Neural cell (in vitro differentiated cells): ENCODE measurements at regions not wholly inside any gene's neighbourhood (a gene's known extent, or its start where the extent isn't known, plus 50 kb on each side); places are given as distances from the start of the nearest gene placed in this dataset.

Experiments used
- H2AFZ ChIP-seq: fragments of 200-600, 300-800 bp; sonication (generic), shearing (Covaris generic); 2 replicates; pipeline ENCODE4 v1.6.0; 2014; ENCODE audit warnings: low read depth, mild to moderate bottlenecking, antibody characterized with exemption, low read length, moderate library complexity
- H3F3A ChIP-seq: fragments of 200-600 bp; shearing (Covaris generic); 2 replicates; pipeline ENCODE4 v1.6.1; 2016; ENCODE audit warnings: mild to moderate bottlenecking, moderate library complexity, mixed read lengths, antibody characterized with exemption, low read length; ENCODE audit not compliant: insufficient read depth, poor library complexity, severe bottlenecking
- H3K27ac ChIP-seq: fragments of 200-600, 300-800 bp; sonication (generic), shearing (Covaris generic); 2 replicates; pipeline ENCODE4 v1.5.1; 2014; ENCODE audit warnings: mild to moderate bottlenecking, low read length, moderate library complexity
- H3K27me3 ChIP-seq: fragments of 300-800, 200-600 bp; sonication (generic), shearing (Covaris generic); 2 replicates; pipeline ENCODE4 v1.6.0; 2014; ENCODE audit warnings: mild to moderate bottlenecking, low read depth, low read length, moderate library complexity; ENCODE audit not compliant: insufficient read depth
- H3K36me3 ChIP-seq: fragments of 300-800, 200-600 bp; sonication (generic), shearing (Covaris generic); 2 replicates; pipeline ENCODE4 v1.5.1; 2014; ENCODE audit warnings: mild to moderate bottlenecking, antibody characterized with exemption, low read length, moderate library complexity; ENCODE audit not compliant: insufficient read depth
- H3K4me2 ChIP-seq: fragments of 300-800, 200-600 bp; sonication (generic), shearing (Covaris generic); 2 replicates; pipeline ENCODE4 v1.6.0; 2014; ENCODE audit warnings: mild to moderate bottlenecking, low read length
- H3K4me3 ChIP-seq: fragments of 300-800, 200-600 bp; sonication (generic), shearing (Covaris generic); 2 replicates; pipeline ENCODE4 v1.5.1; 2014; ENCODE audit warnings: mild to moderate bottlenecking, low read length, moderate library complexity
- H3K79me2 ChIP-seq: fragments of 200-600 bp; shearing (Covaris generic); replicated peaks from 2 replicates; pipeline ENCODE4 v1.6.0; 2014; ENCODE audit warnings: mild to moderate bottlenecking, low read length, moderate library complexity; ENCODE audit not compliant: insufficient read depth
- H3K9ac ChIP-seq: fragments of 300-800, 200-600 bp; sonication (generic), shearing (Covaris generic); 2 replicates; pipeline ENCODE4 v1.6.1; 2016; ENCODE audit warnings: mild to moderate bottlenecking, low read length, mixed read lengths
- H3K9me2 ChIP-seq: fragments of 200-600 bp; shearing (Covaris generic); 2 replicates; pipeline ENCODE4 v1.6.1; 2016; ENCODE audit warnings: mild to moderate bottlenecking, low read length, mixed read lengths; ENCODE audit not compliant: insufficient read depth
- H3K9me3 ChIP-seq: fragments of 200-600, 300-800 bp; sonication (generic), shearing (Covaris generic); 2 replicates; pipeline ENCODE4 v1.6.1; 2016; ENCODE audit warnings: mild to moderate bottlenecking, mixed run types, low read length, moderate library complexity, mixed read lengths
- H4K20me1 ChIP-seq: fragments of 200-600 bp; shearing (Covaris generic); 2 replicates; pipeline ENCODE4 v1.6.1; 2016; ENCODE audit warnings: mild to moderate bottlenecking, mixed run types; ENCODE audit not compliant: insufficient read depth
- EP300 ChIP-seq: fragments of 450-650 bp; conservative IDR thresholded peaks from 2 replicates; pipeline ENCODE4 v1.6.1; 2014; ENCODE audit warnings: antibody characterized with exemption, mild to moderate bottlenecking, moderate library complexity; ENCODE audit not compliant: poor library complexity, severe bottlenecking
- EZH2 ChIP-seq: fragments of 200-600, 300-800 bp; shearing (Covaris generic), sonication (generic); IDR thresholded peaks from 2 replicates; pipeline ENCODE4 v1.6.1; 2014; ENCODE audit warnings: antibody characterized with exemption, low read length, borderline replicate concordance, mild to moderate bottlenecking; ENCODE audit not compliant: insufficient read depth, poor library complexity, severe bottlenecking
- MXI1 ChIP-seq: fragments of 450-650 bp; conservative IDR thresholded peaks from 2 replicates; pipeline ENCODE4 v1.6.1; 2014; ENCODE audit warnings: antibody characterized with exemption, mild to moderate bottlenecking; ENCODE audit not compliant: poor library complexity, severe bottlenecking
- POLR2AphosphoS5 ChIP-seq: IDR thresholded peaks from 2 replicates; pipeline ENCODE4 v1.6.1; 2012
- RAD21 ChIP-seq: fragments of 450-650 bp; conservative IDR thresholded peaks from 2 replicates; pipeline ENCODE4 v1.6.1; 2014; ENCODE audit warnings: antibody characterized with exemption, mild to moderate bottlenecking, moderate library complexity
- REST ChIP-seq: IDR thresholded peaks from 2 replicates; pipeline ENCODE4 v1.6.1; 2012; ENCODE audit warnings: borderline replicate concordance
- SMC3 ChIP-seq: fragments of 450-650 bp; conservative IDR thresholded peaks from 2 replicates; pipeline ENCODE4 v1.6.1; 2014; ENCODE audit warnings: antibody characterized with exemption, mild to moderate bottlenecking, moderate library complexity; ENCODE audit not compliant: poor library complexity
- TAF1 ChIP-seq: IDR thresholded peaks from 2 replicates; pipeline ENCODE4 v1.6.1; 2012; ENCODE audit warnings: low read depth
- TF ChIP-seq, protein P1 (sequence below): fragments of 450-650 bp; IDR thresholded peaks from 2 replicates; pipeline ENCODE4 v1.5.1; 2014; ENCODE audit warnings: antibody characterized with exemption, mild to moderate bottlenecking, moderate library complexity; ENCODE audit not compliant: poor library complexity, severe bottlenecking

GRCh38 chr16:5761592-5761991 is 664.0 kb upstream of the EEF2KMT start:
- Histone ChIP-seq H3K9me2 (no peaks in the 10 kb centered on the region), H3K9ac (no peak overlapping the region), H3K4me2 (no peak overlapping the region), H4K20me1 (no peaks in the 10 kb centered on the region), H3K79me2 (no peaks in the 10 kb centered on the region), H2AFZ (no peak overlapping the region), H3K36me3 (no peaks in the 10 kb centered on the region), H3K9me3 (no peaks in the 10 kb centered on the region), H3F3A (no peaks in the 10 kb centered on the region), H3K4me3 (no peak overlapping the region), H3K27me3 (no peaks in the 10 kb centered on the region), H3K27ac (no peak overlapping the region)
- TF ChIP-seq RAD21, result no peak
- TF ChIP-seq, protein P1, sequence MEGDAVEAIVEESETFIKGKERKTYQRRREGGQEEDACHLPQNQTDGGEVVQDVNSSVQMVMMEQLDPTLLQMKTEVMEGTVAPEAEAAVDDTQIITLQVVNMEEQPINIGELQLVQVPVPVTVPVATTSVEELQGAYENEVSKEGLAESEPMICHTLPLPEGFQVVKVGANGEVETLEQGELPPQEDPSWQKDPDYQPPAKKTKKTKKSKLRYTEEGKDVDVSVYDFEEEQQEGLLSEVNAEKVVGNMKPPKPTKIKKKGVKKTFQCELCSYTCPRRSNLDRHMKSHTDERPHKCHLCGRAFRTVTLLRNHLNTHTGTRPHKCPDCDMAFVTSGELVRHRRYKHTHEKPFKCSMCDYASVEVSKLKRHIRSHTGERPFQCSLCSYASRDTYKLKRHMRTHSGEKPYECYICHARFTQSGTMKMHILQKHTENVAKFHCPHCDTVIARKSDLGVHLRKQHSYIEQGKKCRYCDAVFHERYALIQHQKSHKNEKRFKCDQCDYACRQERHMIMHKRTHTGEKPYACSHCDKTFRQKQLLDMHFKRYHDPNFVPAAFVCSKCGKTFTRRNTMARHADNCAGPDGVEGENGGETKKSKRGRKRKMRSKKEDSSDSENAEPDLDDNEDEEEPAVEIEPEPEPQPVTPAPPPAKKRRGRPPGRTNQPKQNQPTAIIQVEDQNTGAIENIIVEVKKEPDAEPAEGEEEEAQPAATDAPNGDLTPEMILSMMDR, result no peak
- no peak for TF ChIP-seq TAF1
- TF ChIP-seq EZH2, result no peak
- no peak for TF ChIP-seq MXI1
- TF ChIP-seq EP300, result no peak

DNA sequence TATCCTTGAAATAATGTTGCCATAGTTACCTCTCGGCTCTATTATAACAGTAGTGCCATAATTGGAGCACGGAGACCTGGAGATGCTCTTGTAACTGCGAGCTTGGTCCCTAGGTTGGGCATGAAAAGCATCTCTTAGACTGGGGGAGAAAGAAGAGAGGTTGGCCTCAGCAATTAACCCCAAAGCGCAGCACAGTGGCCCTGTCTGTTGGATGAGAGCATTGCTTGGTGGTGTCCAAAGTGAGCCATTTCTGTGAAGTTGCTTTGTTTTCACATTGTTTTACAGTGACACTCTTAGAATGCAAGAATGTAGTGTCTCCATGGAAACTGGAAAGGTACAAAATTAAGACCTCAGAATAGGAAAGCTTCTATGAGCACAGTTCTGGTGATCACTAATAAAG is 660.7 kb upstream of the EEF2KMT start:
- Histone ChIP-seq H3K9me3 (no peaks in the 10 kb centered on the region), H3F3A (no peaks in the 10 kb centered on the region), H3K9ac (peak overlapping the region; percentile 18), H3K9me2 (no peaks in the 10 kb centered on the region), H3K4me2 (peak overlapping the region; percentile 26), H3K4me3 (peak overlapping the region; percentile 45), H3K27me3 (no peaks in the 10 kb centered on the region), H4K20me1 (no peaks in the 10 kb centered on the region), H3K27ac (peak overlapping the region; percentile 68), H3K79me2 (no peaks in the 10 kb centered on the region), H2AFZ (no peak overlapping the region), H3K36me3 (no peaks in the 10 kb centered on the region)
- TF ChIP-seq SMC3 (peak; percentile 32), EP300 (peak; percentile 46), EZH2 (no peak), RAD21 (no peak)

DNA sequence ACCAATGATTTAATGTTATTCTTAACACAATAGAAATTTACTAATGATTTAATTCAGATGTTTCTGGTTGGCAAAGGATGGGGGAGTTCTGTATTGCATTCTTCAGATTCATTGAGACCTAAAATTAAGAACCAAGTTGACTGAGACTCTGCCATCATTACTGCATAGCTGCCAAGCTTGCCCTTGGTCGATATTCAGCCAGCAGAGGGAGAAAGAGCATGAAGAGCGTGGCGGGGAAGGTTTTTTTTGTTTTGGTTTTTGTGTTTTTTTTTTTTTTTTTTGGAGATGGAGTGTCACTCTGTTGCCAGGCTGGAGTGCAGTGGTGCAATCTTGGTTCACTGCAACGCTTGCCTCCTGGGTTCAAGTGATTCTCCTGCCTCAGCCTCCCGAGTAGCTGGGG is 659.4 kb upstream of the EEF2KMT start:
- no peak overlapping the region for H3K4me3 ChIP-seq
- H4K20me1 ChIP-seq, result no peaks in the 10 kb centered on the region
- H3K79me2 ChIP-seq, result no peaks in the 10 kb centered on the region
- TF ChIP-seq POLR2AphosphoS5 (no peak), EZH2 (no peak), TAF1 (no peak), RAD21 (peak; percentile 13), MXI1 (no peak)
- H3K4me2 ChIP-seq, result no peak overlapping the region
- H3K36me3 ChIP-seq, result no peaks in the 10 kb centered on the region
- no peaks in the 10 kb centered on the region for H3F3A ChIP-seq
- H3K9me3 ChIP-seq, result no peaks in the 10 kb centered on the region
- H3K9me2 ChIP-seq, result no peaks in the 10 kb centered on the region
- H3K9ac ChIP-seq, result no peak overlapping the region
- H3K27ac ChIP-seq, result no peak overlapping the region
- H3K27me3 ChIP-seq, result no peaks in the 10 kb centered on the region
- no peak overlapping the region for H2AFZ ChIP-seq

GRCh38 chr16:5753381-5753780 is 655.8 kb upstream of the EEF2KMT start:
- Histone ChIP-seq H3K27ac (no peak overlapping the region), H3K4me2 (no peak overlapping the region), H3K27me3 (no peaks in the 10 kb centered on the region)

More at GRCh38 chr16:5753381-5753780, 655.8 kb upstream of the EEF2KMT start:
- no peaks in the 10 kb centered on the region for H3K36me3 ChIP-seq
- no peak overlapping the region for H3K9ac ChIP-seq
- H3K9me2 ChIP-seq, result no peaks in the 10 kb centered on the region
- H3K4me3 ChIP-seq, result no peak overlapping the region
- H2AFZ ChIP-seq, result no peak overlapping the region
- H3K9me3 ChIP-seq, result no peaks in the 10 kb centered on the region
- H3F3A ChIP-seq, result no peaks in the 10 kb centered on the region
- no peaks in the 10 kb centered on the region for H3K79me2 ChIP-seq
- TF ChIP-seq SMC3 (no peak), RAD21 (no peak), MXI1 (no peak), TAF1 (no peak), EZH2 (no peak), REST (no peak), EP300 (no peak), POLR2AphosphoS5 (no peak)
- TF ChIP-seq, protein P1, result no peak
- H4K20me1 ChIP-seq, result no peaks in the 10 kb centered on the region
